Suprapubic skin (tissue), 3 donors: ENCODE measurements at regions not wholly inside any gene's neighbourhood (a gene's known extent, or its start where the extent isn't known, plus 50 kb on each side); places are given as distances from the start of the nearest gene placed in this dataset.

ENCODE experiments used
- POLR2A ChIP-seq, 2 donors: fragments of 450-650 bp; IDR thresholded peaks; one replicate each; pipeline ENCODE4 v1.6.1; 2017; ENCODE audit warnings: antibody characterized with exemption in 2 of 2, mild to moderate bottlenecking in 2 of 2, moderate library complexity in 2 of 2
- TF ChIP-seq, protein P1 (sequence below), 2 donors: fragments of 200-600 bp in 1 of 2; fragments of 450-650 bp in 1 of 2; sonication (generic) in 1 of 2; IDR thresholded peaks; one replicate each; pipeline ENCODE4 v1.5.1; 2016 to 2019; ENCODE audit warnings: antibody characterized with exemption in 2 of 2, mild to moderate bottlenecking in 1 of 2, moderate library complexity in 1 of 2

DNA sequence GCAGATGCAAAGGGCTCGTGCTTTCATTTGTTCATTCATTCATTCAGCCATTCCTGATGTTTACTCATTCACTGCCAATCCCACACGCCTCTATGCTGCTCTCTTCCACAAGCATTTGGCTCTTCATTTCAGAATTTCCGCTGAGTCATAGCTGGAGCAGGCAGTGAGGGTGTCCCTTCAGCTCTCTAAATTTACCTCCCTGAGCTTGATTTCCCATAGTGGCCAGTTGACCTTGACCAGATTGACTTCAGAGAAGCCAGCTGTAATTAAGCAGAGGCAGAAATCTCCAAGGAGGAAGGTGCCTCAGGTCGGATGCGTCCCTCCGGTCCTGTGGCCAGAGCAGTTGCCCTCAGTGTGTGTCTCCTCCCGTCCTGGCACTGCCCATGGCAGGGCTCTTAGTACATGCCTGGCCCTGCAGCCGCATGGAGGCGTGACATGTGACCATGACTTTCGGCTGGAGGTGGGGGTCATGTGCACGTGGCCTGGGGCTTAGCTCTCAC lies 267.2 kb upstream of the ECI2 start:
- TF ChIP-seq, protein P1, sequence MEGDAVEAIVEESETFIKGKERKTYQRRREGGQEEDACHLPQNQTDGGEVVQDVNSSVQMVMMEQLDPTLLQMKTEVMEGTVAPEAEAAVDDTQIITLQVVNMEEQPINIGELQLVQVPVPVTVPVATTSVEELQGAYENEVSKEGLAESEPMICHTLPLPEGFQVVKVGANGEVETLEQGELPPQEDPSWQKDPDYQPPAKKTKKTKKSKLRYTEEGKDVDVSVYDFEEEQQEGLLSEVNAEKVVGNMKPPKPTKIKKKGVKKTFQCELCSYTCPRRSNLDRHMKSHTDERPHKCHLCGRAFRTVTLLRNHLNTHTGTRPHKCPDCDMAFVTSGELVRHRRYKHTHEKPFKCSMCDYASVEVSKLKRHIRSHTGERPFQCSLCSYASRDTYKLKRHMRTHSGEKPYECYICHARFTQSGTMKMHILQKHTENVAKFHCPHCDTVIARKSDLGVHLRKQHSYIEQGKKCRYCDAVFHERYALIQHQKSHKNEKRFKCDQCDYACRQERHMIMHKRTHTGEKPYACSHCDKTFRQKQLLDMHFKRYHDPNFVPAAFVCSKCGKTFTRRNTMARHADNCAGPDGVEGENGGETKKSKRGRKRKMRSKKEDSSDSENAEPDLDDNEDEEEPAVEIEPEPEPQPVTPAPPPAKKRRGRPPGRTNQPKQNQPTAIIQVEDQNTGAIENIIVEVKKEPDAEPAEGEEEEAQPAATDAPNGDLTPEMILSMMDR (IDR thresholded peaks at IDR 0.05), result no peak
- no peak for TF ChIP-seq POLR2A (IDR thresholded peaks at IDR 0.05)
